Upper lobe of right lung (tissue), 1 donor: ENCODE measurements at regions not wholly inside any gene's neighbourhood (a gene's known extent, or its start where the extent isn't known, plus 50 kb on each side); places are given as distances from the start of the nearest gene placed in this dataset.
"Not testable (repeated sequence)": the region's sequence is repeated elsewhere in the genome, so short reads cannot be mapped to it uniquely, and the experiment has no call there.

Experiments used
- ATAC-seq: fragments of 200-7000 bp; cut with Tn5 transposase; one replicate; pipeline ENCODE4 v1.9.1; 2020; ENCODE audit warnings: mild to moderate bottlenecking, moderate library complexity
- DNase-seq: peaks from one replicate; pipeline ENCODE4 v3.0.0-alpha.2; 2020
- H3K27ac ChIP-seq: fragments of 200-600 bp; one replicate; pipeline ENCODE4 v1.8.0; 2022
- H3K27me3 ChIP-seq: fragments of 200-600 bp; one replicate; pipeline ENCODE4 v1.8.0; 2022; ENCODE audit warnings: mild to moderate bottlenecking
- H3K36me3 ChIP-seq: fragments of 200-600 bp; one replicate; pipeline ENCODE4 v1.8.0; 2022
- H3K4me1 ChIP-seq: fragments of 200-600 bp; one replicate; pipeline ENCODE4 v1.8.0; 2022
- H3K4me3 ChIP-seq: fragments of 200-600 bp; one replicate; pipeline ENCODE4 v1.8.0; 2022; ENCODE audit warnings: mild to moderate bottlenecking
- H3K9me3 ChIP-seq: fragments of 200-600 bp; one replicate; pipeline ENCODE4 v1.8.0; 2022
- intact Hi-C: fragments of 100-400 bp; cut with DNase I; formaldehyde crosslinking; loops from one replicate; pipeline ENCODE4 v1.11.0; 2022
- donor health status: DM: no; HTN: yes; CAD: no; lungs with severe emphysema.

DNA sequence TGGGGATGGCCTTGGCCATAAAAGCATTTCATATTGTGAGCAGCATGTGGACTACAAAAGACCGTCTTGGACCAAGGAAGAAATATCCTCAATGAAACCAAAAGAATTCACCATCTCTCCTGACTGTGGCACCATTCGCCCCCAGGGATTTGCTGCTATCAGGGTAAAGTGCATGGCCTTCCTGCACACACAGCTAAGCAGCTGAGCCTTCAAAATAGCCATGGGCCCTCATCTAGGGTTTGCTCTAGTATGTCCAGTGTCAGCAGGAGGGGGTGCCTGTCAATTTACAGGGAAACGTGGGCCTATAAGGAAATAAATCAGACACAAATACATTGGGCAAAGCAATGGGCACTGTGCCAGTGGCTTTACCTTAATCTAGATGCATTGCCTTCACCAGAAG is 296.6 kb upstream of the NBPF12 start:
- H3K4me1 ChIP-seq, H3K4me3 ChIP-seq, H3K36me3 ChIP-seq, H3K27me3 ChIP-seq, H3K27ac ChIP-seq, H3K9me3 ChIP-seq, ATAC-seq, intact Hi-C loops, DNase-seq: not testable (repeated sequence)

DNA sequence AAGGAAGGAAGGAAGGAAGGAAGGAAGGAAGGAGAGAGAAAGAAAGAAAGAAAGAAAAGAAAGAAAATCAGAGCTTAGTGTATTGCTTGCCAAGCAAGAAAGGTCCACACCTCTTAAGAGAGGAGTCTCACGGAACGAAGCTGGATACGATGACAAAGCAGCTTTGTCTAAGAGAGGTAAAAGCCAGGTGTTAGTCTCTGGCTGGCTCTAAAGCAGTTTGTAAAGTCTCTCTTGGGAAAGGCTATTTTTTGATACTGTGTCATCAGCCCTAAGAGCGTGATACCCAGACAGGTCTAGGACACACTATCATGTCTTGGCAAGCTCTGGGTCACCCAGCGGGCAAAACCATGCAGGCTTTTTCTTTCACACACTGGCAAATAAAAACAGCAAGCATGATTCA is 297.5 kb upstream of the NBPF12 start:
- intact Hi-C loops, ATAC-seq, H3K9me3 ChIP-seq, DNase-seq, H3K36me3 ChIP-seq, H3K4me3 ChIP-seq, H3K4me1 ChIP-seq, H3K27me3 ChIP-seq, H3K27ac ChIP-seq: not testable (repeated sequence)

DNA sequence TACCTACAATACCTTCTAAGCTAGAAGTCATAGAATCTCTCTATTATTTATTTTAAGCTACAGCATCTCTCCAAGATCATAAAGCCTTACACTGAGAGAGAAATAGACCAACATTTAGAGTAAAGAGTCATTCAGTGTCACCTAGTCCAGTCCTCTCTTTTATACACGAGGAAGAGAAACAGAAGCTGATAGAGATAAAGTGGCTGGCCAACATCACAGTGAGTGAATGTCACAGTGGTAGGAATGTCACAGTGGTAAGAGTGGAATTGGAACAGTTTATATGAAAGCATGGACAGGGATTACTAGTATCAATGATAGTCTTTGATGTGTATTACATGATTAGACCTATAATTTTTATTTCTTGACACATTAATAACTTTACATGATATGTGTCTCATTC is 307.8 kb upstream of the NBPF12 start:
- H3K4me3 ChIP-seq, H3K27ac ChIP-seq, DNase-seq, H3K27me3 ChIP-seq, intact Hi-C loops, H3K4me1 ChIP-seq, ATAC-seq, H3K9me3 ChIP-seq, H3K36me3 ChIP-seq: not testable (repeated sequence)

DNA sequence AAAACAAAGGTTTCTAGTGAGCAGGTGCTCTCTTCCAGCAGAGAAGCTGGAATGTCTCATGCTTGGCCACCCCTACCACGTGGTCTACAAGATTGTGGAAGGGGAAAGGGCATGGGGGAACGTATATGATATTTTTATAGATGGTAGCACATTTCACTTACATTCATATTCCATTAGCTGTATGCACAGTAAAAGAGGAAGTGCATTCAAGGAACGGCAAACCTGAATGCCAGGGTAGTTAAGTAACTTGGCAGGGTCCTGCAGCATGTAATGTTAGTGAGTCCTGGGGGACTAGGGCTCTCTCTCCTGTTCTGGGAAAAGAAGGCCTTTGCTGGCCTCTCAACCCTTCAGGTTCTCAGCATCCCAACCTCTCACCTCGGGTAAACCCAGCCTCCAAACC is 319.5 kb upstream of the NBPF12 start:
- H3K27me3 ChIP-seq, H3K4me3 ChIP-seq, intact Hi-C loops: not testable (repeated sequence)

DNA sequence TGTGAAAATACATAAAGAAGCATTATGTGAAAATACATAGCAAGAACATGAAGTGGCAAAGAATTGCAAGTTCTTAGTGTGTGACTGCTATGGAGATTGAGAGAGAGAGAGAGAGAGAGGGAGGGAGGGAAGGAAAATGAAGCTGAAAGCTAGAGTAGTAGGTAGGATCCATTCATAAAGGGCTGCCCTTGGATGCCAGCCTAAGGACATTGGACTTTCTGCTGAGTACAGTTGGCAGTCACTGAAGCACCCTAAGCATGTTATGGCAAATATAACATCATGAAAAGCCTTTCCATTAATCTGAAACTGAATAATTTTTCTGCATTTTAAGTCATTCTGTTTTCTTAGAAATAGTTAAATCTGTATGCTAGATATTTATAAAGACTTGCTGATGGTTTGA is 333.4 kb upstream of the NBPF12 start:
- not testable (repeated sequence) for DNase-seq

More for the DNA sequence above, 319.5 kb upstream of the NBPF12 start:
- not testable (repeated sequence) for H3K36me3 ChIP-seq, H3K9me3 ChIP-seq, H3K27ac ChIP-seq, ATAC-seq, H3K4me1 ChIP-seq, DNase-seq

DNA sequence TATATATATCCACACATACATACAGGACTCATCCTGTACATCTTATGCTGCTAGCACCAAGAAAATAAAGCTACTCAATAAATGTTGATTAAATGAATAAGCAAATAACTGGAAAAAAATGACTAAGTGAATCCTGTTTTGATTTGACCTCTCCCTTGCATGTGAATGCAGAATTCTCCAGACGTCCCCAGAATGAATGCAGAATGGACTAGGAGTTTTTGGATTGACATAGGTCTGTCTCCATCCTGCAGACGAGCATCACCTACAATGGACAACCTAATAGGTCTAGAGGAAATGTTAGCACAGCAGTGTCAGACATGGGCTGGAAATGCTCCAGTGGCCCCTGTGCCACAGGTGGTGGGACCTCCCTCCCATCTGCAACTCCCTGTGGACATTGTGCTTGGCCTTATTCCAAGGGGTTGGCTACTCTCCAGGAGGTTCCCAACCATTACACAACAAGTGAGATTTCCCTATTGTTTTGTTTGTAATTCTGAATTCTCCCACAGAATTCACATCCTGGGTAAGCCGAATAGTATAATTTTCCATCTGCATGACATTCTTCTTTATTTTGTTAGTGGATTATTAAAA is 337.3 kb upstream of the NBPF12 start:
- H3K9me3 ChIP-seq, H3K4me3 ChIP-seq, H3K27me3 ChIP-seq, DNase-seq, H3K4me1 ChIP-seq, ATAC-seq, H3K27ac ChIP-seq, intact Hi-C loops, H3K36me3 ChIP-seq: not testable (repeated sequence)

More for the DNA sequence above, 333.4 kb upstream of the NBPF12 start:
- H3K4me1 ChIP-seq, intact Hi-C loops, H3K4me3 ChIP-seq, H3K27me3 ChIP-seq, ATAC-seq, H3K9me3 ChIP-seq, H3K27ac ChIP-seq, H3K36me3 ChIP-seq: not testable (repeated sequence)

DNA sequence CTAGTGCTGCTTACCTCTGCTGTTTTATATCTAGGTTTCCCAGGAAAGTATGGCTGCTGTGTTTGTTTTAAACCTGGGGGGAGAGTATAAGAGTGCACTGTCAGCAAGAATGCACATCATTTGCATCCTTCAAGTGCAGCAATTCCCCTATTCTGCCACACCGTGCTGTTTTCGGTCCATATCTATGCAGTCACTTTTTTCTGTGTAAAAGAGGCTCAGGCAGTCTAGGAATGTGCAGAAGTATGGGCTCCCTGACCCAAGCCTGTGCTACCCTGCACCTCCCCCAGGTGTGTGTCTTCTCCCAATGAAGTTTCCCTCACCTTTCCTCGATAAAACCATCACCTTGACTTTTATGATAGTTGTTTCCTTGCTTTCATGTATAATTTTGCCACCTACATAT is 338.2 kb upstream of the NBPF12 start:
- H3K36me3 ChIP-seq, H3K27ac ChIP-seq, intact Hi-C loops, ATAC-seq, H3K4me3 ChIP-seq, DNase-seq, H3K4me1 ChIP-seq, H3K27me3 ChIP-seq, H3K9me3 ChIP-seq: not testable (repeated sequence)

DNA sequence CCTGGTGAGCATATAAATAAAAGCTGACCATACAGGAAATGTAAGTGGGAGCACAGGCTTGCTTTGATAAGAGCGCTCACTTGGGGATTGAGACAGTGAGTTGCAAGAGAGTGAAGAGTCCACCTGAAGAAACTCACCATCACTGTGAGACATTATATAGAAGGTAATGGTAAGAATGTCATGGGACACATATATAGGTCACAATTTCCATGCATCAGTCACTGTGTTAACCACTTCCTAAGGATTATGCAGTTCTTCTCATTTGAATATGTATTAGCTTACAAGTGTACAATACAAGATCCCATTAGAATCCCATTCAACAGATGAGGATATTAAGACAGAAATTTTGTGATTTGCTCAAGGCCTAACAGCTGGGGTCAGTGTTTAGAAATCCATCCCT is 352.4 kb upstream of the NOTCH2NLA start:
- H3K9me3 ChIP-seq, H3K27me3 ChIP-seq, ATAC-seq, DNase-seq, H3K4me1 ChIP-seq, intact Hi-C loops, H3K4me3 ChIP-seq, H3K36me3 ChIP-seq, H3K27ac ChIP-seq: not testable (repeated sequence)

DNA sequence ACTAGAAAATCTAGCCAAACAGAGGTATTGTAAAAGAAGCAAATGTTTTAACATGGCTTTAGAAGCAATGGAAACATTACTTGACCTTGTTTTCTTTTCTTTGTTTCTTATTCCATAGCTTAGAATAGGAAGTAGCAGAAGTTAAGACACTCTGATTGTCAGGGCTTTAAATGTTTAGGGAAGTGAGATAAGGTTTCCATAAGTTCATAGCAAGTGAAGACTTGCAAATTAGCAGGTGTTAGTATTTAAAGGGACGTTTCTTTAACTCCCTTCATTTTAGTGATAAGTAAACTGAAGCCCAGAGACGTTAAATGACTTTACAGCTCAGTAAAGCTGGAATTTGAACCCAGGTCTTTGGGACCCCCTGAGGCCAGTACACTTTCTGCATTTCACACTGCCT is 338.7 kb upstream of the NOTCH2NLA start:
- DNase-seq, intact Hi-C loops, H3K4me3 ChIP-seq, ATAC-seq, H3K27ac ChIP-seq, H3K36me3 ChIP-seq, H3K4me1 ChIP-seq, H3K9me3 ChIP-seq, H3K27me3 ChIP-seq: not testable (repeated sequence)

DNA sequence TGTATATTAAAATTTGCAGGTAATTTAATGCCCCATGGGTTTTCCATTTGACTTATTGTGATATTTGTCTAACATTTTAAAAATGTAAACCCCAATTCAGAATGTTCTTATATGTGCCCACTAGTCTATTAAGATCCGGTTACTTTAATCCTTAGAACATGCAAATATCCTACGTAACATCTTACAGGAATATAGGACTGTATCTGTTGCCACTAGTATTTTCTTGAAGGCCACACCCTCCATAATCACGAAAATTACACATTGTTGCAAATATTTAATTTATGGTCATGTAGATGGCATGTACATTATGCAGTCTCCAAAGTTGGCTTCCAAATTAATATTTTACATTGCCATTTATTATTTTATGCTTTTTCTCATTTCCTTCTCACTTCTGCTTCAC is 329.2 kb upstream of the NOTCH2NLA start:
- H3K9me3 ChIP-seq, H3K36me3 ChIP-seq, H3K4me3 ChIP-seq, H3K4me1 ChIP-seq, ATAC-seq, DNase-seq, intact Hi-C loops, H3K27ac ChIP-seq, H3K27me3 ChIP-seq: not testable (repeated sequence)

DNA sequence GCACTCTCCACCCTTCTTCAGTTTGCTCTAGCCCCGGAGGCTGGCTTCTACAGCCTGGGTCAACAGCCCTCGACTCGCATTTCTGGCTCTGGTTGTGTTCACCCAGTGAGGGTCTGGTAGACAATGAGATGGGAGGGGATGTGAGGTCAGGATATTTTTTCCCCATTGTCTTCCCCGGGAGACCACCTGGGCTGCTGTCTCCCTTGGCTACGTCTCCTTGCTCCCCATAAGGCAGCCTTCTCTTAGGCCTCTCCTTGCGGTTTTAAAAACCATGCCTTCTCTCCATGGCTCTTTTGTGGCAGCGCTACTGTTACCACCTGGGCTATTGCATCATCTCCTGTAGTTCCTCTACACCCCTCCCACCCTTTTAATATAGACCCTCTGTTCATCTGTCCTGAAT is 327.6 kb upstream of the NOTCH2NLA start:
- H3K36me3 ChIP-seq, H3K9me3 ChIP-seq, H3K4me1 ChIP-seq, DNase-seq, ATAC-seq, intact Hi-C loops, H3K27ac ChIP-seq, H3K4me3 ChIP-seq, H3K27me3 ChIP-seq: not testable (repeated sequence)

DNA sequence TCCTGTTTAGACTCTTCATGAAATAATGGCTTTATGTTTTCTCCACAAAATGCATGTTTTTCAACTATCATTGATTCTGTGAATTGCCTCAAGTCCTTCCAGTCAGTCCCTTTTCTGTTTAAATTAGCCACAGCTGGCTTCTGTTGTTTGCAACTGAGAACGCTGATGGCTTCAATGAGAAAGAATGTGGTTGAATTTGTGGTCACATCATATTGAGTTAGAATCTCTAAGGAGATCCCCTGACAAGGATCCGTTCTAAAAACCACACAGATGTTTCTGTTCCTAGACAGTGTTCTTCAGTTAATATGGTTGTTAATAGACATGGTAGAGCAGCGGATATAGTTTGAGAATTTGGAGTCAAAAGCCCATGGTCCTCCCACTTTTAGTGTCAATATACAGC is 323.6 kb upstream of the NOTCH2NLA start:
- intact Hi-C loops, DNase-seq, H3K9me3 ChIP-seq: not testable (repeated sequence)

DNA sequence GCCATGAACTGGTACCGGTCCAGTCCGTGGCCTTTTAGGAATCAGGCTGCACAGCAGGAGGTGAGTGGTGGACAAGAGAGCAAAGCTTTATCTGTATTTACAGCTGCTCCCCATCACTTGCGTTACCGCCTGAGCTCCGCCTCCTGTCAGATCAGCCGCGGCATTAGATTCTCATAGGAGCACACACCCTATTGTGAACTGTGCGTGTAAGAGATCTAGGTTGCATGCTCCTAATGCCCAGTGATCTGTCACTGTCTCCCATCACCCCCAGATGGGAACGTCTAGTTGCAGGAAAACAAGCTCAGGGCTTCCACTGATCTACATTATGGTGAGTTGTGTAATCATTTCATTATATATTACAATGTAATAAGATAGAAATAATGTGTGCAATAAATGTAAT is 319.9 kb upstream of the NOTCH2NLA start:
- H3K27me3 ChIP-seq, intact Hi-C loops, ATAC-seq: not testable (repeated sequence)

More for the DNA sequence above, 323.6 kb upstream of the NOTCH2NLA start:
- H3K27me3 ChIP-seq, ATAC-seq, H3K36me3 ChIP-seq, H3K4me3 ChIP-seq, H3K4me1 ChIP-seq, H3K27ac ChIP-seq: not testable (repeated sequence)

DNA sequence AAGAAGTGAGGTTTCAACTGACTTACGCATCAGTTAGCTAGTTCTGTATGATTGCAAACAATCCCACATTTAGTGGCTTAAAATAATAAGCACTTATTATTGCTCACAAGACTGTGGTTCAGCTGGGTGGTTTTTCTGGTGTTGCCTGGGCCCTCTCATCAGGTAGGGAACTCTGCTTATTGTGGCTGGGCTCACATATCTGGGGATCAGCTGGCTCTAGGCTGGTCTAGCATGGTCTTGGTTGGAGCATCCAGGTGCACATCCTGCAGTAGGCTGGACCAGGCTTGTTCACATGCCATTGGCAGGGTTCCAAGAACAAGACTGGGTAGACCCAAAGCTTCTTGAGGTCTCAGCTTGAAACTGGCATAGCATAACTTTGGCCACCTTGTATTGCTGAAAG is 317.4 kb upstream of the NOTCH2NLA start:
- H3K27me3 ChIP-seq, H3K4me3 ChIP-seq, H3K36me3 ChIP-seq, H3K27ac ChIP-seq, ATAC-seq, H3K9me3 ChIP-seq, DNase-seq, intact Hi-C loops, H3K4me1 ChIP-seq: not testable (repeated sequence)

More for the DNA sequence above, 319.9 kb upstream of the NOTCH2NLA start:
- H3K9me3 ChIP-seq, H3K4me3 ChIP-seq, H3K27ac ChIP-seq, H3K36me3 ChIP-seq, DNase-seq, H3K4me1 ChIP-seq: not testable (repeated sequence)

DNA sequence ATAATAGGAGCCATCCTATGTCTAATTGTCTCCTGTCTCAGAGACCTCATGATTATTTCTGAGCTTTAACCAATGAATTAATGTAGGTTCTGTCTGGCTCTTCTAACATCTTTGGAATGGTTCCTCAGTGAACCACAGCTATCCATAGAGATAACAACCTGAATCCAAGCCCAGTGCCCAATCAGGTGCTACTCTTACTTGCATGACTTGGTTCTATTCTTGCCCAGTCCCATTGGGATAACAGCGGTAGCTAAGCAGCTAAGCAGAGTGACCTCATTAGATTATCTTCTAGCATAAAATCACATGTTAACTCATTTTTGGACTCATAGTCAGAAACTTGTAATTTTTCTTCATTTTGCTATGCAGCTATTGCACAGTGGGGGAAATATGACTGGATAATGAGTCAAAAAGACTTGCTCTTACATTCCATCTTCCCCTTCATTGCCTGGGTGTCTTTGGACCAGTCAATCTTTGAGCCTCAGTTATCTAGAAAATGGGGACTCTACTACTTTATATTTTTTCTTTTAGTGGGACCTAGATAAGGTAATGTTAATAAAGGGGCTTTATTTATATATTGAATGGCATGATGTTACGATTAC is 309.1 kb upstream of the NOTCH2NLA start:
- intact Hi-C loops, ATAC-seq: not testable (repeated sequence)

More for the DNA sequence above, 309.1 kb upstream of the NOTCH2NLA start:
- not testable (repeated sequence) for H3K27ac ChIP-seq, H3K4me1 ChIP-seq, DNase-seq, H3K9me3 ChIP-seq, H3K27me3 ChIP-seq, H3K4me3 ChIP-seq, H3K36me3 ChIP-seq
